ENCODE measurements at regions not wholly inside any gene's neighbourhood (a gene's known extent, or its start where the extent isn't known, plus 50 kb on each side); places are given as distances from the start of the nearest gene placed in this dataset.

- TF ChIP-seq CTCF (IDR thresholded peaks at IDR 0.05; ENCODE audit: insufficient read depth, low read length, poor library complexity, severe bottlenecking), result no peak
Measured at GRCh38 chr2:38192976-38193375, 117.0 kb upstream of the CYP1B1 start.

GRCh38 chr2:38192046-38192445 is 116.1 kb upstream of the CYP1B1 start:
- no peak for DNase-seq (ENCODE audit: extremely low read depth, insufficient read length)
- TF ChIP-seq CTCF (IDR thresholded peaks at IDR 0.05; ENCODE audit: insufficient read depth, low read length, poor library complexity, severe bottlenecking), result no peak
- no peaks in the 10 kb centered on the region for H3K27me3 ChIP-seq (replicated peaks; ENCODE audit: control insufficient read depth, insufficient read depth, low read length)

More at GRCh38 chr2:38192976-38193375, 117.0 kb upstream of the CYP1B1 start:
- no peak for DNase-seq (ENCODE audit: extremely low read depth, insufficient read length)
- no peaks in the 10 kb centered on the region for H3K36me3 ChIP-seq (ENCODE audit: control insufficient read depth, insufficient read depth, low read length)
- no peak overlapping the region for H3K4me3 ChIP-seq (replicated peaks; ENCODE audit: low read depth, low read length)
- no peaks in the 10 kb centered on the region for H3K27me3 ChIP-seq (replicated peaks; ENCODE audit: control insufficient read depth, insufficient read depth, low read length)

GRCh38 chr2:38191516-38191915 is 115.6 kb upstream of the CYP1B1 start:
- TF ChIP-seq CTCF (IDR thresholded peaks at IDR 0.05; ENCODE audit: insufficient read depth, low read length, poor library complexity, severe bottlenecking), result no peak

More at GRCh38 chr2:38192046-38192445, 116.1 kb upstream of the CYP1B1 start:
- Histone ChIP-seq H3K36me3 (ENCODE audit: control insufficient read depth, insufficient read depth, low read length) (no peaks in the 10 kb centered on the region), H3K4me3 (replicated peaks; ENCODE audit: low read depth, low read length) (no peak overlapping the region)

GRCh38 chr2:38190542-38191218 is 114.7 kb upstream of the CYP1B1 start:
- no peaks in the 10 kb centered on the region for H3K27me3 ChIP-seq (replicated peaks; ENCODE audit: control insufficient read depth, insufficient read depth, low read length)
- no peak for TF ChIP-seq CTCF (IDR thresholded peaks at IDR 0.05; ENCODE audit: insufficient read depth, low read length, poor library complexity, severe bottlenecking)
- H3K4me3 ChIP-seq (replicated peaks; ENCODE audit: low read depth, low read length), result no peak overlapping the region
- DNase-seq (ENCODE audit: extremely low read depth, insufficient read length), result no peak
- H3K36me3 ChIP-seq (ENCODE audit: control insufficient read depth, insufficient read depth, low read length), result no peaks in the 10 kb centered on the region

More at GRCh38 chr2:38191516-38191915, 115.6 kb upstream of the CYP1B1 start:
- Histone ChIP-seq H3K4me3 (replicated peaks; ENCODE audit: low read depth, low read length) (no peak overlapping the region), H3K27me3 (replicated peaks; ENCODE audit: control insufficient read depth, insufficient read depth, low read length) (no peaks in the 10 kb centered on the region), H3K36me3 (ENCODE audit: control insufficient read depth, insufficient read depth, low read length) (no peaks in the 10 kb centered on the region)
- DNase-seq (ENCODE audit: extremely low read depth, insufficient read length), result no peak

GRCh38 chr2:38187541-38188011 is 111.6 kb upstream of the CYP1B1 start:
- Histone ChIP-seq H3K36me3 (ENCODE audit: control insufficient read depth, insufficient read depth, low read length) (no peaks in the 10 kb centered on the region), H3K4me3 (replicated peaks; ENCODE audit: low read depth, low read length) (no peak overlapping the region), H3K27me3 (replicated peaks; ENCODE audit: control insufficient read depth, insufficient read depth, low read length) (no peaks in the 10 kb centered on the region)
- TF ChIP-seq CTCF (IDR thresholded peaks at IDR 0.05; ENCODE audit: insufficient read depth, low read length, poor library complexity, severe bottlenecking), result no peak
- DNase-seq (ENCODE audit: extremely low read depth, insufficient read length), result no peak
